Thyroid gland (tissue), 4 donors: ENCODE measurements at regions not wholly inside any gene's neighbourhood (a gene's known extent, or its start where the extent isn't known, plus 50 kb on each side); places are given as distances from the start of the nearest gene placed in this dataset.

Experiments
- POLR2A ChIP-seq, 2 donors: fragments of 450-650 bp; IDR thresholded peaks; one replicate each; pipeline ENCODE4 v1.6.1; 2017; ENCODE audit warnings: antibody characterized with exemption in 2 of 2, mild to moderate bottlenecking in 2 of 2, moderate library complexity in 1 of 2
- TF ChIP-seq, protein P1 (sequence below), 6 experiments: fragments of 200-600 bp in 3 of 6; fragments of 450-650 bp in 3 of 6; sonication (generic) in 3 of 6; IDR thresholded peaks; one replicate each; pipeline ENCODE4 v1.5.1; 2016 to 2019; ENCODE audit warnings: antibody characterized with exemption in 6 of 6, mild to moderate bottlenecking in 2 of 6, inconsistent platforms in 1 of 6, moderate library complexity in 1 of 6

DNA sequence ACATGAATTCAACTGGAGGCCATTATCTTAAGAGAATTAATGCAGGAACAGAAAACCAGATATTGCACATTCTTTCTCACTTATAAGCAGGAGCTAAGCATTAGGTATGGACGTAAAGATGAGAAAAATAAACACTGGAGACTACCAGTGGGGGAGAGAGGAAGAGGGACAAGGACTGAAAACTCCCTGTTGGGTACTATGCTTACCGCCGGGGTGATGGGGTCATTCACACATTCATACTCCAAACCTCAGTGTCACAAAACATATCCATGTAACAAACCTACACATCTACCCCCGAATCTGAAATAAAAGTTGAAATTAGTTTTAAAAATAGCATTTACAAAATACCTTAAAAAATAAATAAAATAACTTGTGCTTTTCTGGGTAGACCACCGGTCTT, 80.8 kb upstream of the RAP1B start:
- TF ChIP-seq, protein P1, sequence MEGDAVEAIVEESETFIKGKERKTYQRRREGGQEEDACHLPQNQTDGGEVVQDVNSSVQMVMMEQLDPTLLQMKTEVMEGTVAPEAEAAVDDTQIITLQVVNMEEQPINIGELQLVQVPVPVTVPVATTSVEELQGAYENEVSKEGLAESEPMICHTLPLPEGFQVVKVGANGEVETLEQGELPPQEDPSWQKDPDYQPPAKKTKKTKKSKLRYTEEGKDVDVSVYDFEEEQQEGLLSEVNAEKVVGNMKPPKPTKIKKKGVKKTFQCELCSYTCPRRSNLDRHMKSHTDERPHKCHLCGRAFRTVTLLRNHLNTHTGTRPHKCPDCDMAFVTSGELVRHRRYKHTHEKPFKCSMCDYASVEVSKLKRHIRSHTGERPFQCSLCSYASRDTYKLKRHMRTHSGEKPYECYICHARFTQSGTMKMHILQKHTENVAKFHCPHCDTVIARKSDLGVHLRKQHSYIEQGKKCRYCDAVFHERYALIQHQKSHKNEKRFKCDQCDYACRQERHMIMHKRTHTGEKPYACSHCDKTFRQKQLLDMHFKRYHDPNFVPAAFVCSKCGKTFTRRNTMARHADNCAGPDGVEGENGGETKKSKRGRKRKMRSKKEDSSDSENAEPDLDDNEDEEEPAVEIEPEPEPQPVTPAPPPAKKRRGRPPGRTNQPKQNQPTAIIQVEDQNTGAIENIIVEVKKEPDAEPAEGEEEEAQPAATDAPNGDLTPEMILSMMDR (IDR thresholded peaks at IDR 0.05), result no peak
- TF ChIP-seq POLR2A (IDR thresholded peaks at IDR 0.05), result no peak
